Transverse colon (tissue), 4 donors: ENCODE measurements at regions not wholly inside any gene's neighbourhood (a gene's known extent, or its start where the extent isn't known, plus 50 kb on each side); places are given as distances from the start of the nearest gene placed in this dataset.

Source experiments
- DNase-seq: peaks from one replicate; pipeline ENCODE4 v3.0.0-alpha.2; 2019
- H3K27ac ChIP-seq, 4 donors: fragments of 200-600 bp; sonication (generic); 2 replicates each; pipeline ENCODE4 v1.5.1; 2016 to 2018; ENCODE audit warnings: inconsistent platforms in 4 of 4
- H3K27me3 ChIP-seq: fragments of 200-600 bp; sonication (generic); 2 replicates; pipeline ENCODE4 v1.5.1; 2017; ENCODE audit warnings: inconsistent platforms
- H3K36me3 ChIP-seq, 4 donors: fragments of 200-600 bp; sonication (generic); 2 replicates each; pipeline ENCODE4 v1.5.1; 2017 to 2019; ENCODE audit warnings: inconsistent platforms in 4 of 4
- H3K4me1 ChIP-seq, 4 donors: fragments of 200-600 bp; sonication (generic); 2 replicates each; pipeline ENCODE4 v1.5.1; 2017 to 2020; ENCODE audit warnings: inconsistent platforms in 4 of 4
- H3K4me3 ChIP-seq, 4 donors: fragments of 200-600 bp; sonication (generic); 1 replicate in 1 of 4; 2 replicates in 3 of 4; pipeline versions ENCODE4 v1.5.1 to v1.6.1; 2017 to 2019; ENCODE audit warnings: inconsistent platforms in 4 of 4
- H3K9me3 ChIP-seq, 2 donors: fragments of 200-600 bp; sonication (generic); 2 replicates each; pipeline ENCODE4 v1.5.1; 2017 to 2019; ENCODE audit warnings: inconsistent platforms in 2 of 2
- EP300 ChIP-seq: sonication (generic); formaldehyde crosslinking; IDR thresholded peaks from one replicate; pipeline ENCODE4 v1.6.1; 2017; ENCODE audit warnings: antibody characterized with exemption, low read depth
- POLR2A ChIP-seq: fragments of 450-650 bp; IDR thresholded peaks from one replicate; pipeline ENCODE4 v1.6.1; 2016; ENCODE audit warnings: antibody characterized with exemption, mild to moderate bottlenecking, moderate library complexity
- POLR2AphosphoS5 ChIP-seq, 3 donors: sonication (generic); formaldehyde crosslinking; IDR thresholded peaks; one replicate each; pipeline ENCODE4 v1.6.1; 2016; ENCODE audit warnings: antibody characterized with exemption in 3 of 3
- WGBS, 2 donors: methylation state at CpG; one replicate each; pipeline ENCODE4 v1.1.5; 2018; ENCODE audit warnings: low coverage in 1 of 2; 5-methylcytosine and 5-hydroxymethylcytosine counted together
- in situ Hi-C, 4 donors: fragments of 200-750 bp; cut with MboI; loops; one replicate each; pipeline versions ENCODE4 v1.15.0 to v1.15.1; 2017; ENCODE audit warnings: low sequenced_read_pairs in 3 of 4, low pct_ligation_motif_present in 1 of 4, low pct_unique_long_range_greater_than_20kb in 1 of 4
- intact Hi-C: fragments of 100-400 bp; cut with DNase I; formaldehyde crosslinking; loops from one replicate; pipeline ENCODE4 v1.15.1; 2023; ENCODE audit warnings: low total_unique reads
- TF ChIP-seq, protein P1 (sequence below), 5 experiments: fragments of 200-600 bp in 3 of 5; fragments of 450-650 bp in 2 of 5; sonication (generic) in 3 of 5; IDR thresholded peaks; 1 replicate in 2 of 5; 2 replicates in 3 of 5; pipeline ENCODE4 v1.5.1; 2016 to 2017; ENCODE audit warnings: antibody characterized with exemption in 5 of 5, inconsistent platforms in 3 of 5, mild to moderate bottlenecking in 2 of 5, moderate library complexity in 1 of 5

DNA sequence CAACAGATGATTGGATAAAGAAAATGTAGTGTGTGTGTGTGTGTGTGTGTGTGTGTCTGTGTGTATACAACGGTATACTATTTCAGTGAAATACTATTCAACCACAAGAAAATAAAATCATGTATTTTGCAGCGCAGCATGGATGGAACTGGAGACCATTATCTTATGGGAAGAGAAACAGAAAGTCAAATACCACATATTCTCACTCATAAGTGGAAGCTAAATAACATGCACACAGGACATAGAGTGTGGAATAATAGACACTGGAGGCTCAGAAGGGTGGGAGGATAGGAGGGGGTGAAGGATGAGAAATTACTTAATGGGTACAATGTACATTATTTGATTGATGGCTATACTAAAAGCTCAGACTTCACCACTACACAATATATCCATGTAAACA is 609.1 kb upstream of the SLC39A10 start:
- Histone ChIP-seq H3K4me3 (no peak overlapping the region), H3K36me3 (no peaks in the 10 kb centered on the region), H3K9me3 (no peaks in the 10 kb centered on the region), H3K27me3 (no peaks in the 10 kb centered on the region), H3K4me1 (no peaks in the 10 kb centered on the region), H3K27ac (no peak overlapping the region)
- in situ Hi-C loops (no loop called here), intact Hi-C loops (no loop called here)
- no peak for DNase-seq
- TF ChIP-seq, protein P1, sequence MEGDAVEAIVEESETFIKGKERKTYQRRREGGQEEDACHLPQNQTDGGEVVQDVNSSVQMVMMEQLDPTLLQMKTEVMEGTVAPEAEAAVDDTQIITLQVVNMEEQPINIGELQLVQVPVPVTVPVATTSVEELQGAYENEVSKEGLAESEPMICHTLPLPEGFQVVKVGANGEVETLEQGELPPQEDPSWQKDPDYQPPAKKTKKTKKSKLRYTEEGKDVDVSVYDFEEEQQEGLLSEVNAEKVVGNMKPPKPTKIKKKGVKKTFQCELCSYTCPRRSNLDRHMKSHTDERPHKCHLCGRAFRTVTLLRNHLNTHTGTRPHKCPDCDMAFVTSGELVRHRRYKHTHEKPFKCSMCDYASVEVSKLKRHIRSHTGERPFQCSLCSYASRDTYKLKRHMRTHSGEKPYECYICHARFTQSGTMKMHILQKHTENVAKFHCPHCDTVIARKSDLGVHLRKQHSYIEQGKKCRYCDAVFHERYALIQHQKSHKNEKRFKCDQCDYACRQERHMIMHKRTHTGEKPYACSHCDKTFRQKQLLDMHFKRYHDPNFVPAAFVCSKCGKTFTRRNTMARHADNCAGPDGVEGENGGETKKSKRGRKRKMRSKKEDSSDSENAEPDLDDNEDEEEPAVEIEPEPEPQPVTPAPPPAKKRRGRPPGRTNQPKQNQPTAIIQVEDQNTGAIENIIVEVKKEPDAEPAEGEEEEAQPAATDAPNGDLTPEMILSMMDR (IDR thresholded peaks at IDR 0.05), result no peak
- TF ChIP-seq EP300, result no peak
- no peak for TF ChIP-seq POLR2A
- no peak for TF ChIP-seq POLR2AphosphoS5 (IDR thresholded peaks at IDR 0.05)
- 25 to 76% methylated on average over 1 to 2 of the region's 2 CpGs for WGBS, 2 donors

DNA sequence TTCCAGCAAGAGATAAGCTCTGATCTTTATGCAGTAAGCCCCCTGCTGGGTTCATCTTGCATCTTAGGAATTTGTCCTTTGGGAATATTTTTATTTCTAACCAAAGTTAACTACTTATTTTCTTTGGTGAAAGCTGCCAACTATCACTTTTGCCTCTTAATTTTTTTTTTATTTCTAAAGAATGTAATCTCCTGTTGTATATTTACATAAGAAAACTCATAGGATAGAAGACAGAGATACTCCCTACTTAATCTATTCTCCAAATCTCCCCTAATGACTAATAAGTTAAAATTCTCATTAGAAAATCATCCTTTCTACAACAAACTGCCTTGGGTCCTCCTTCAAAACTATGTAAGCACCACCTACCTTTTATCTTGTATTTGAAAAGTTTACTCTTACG is 612.2 kb upstream of the SLC39A10 start:
- no peak for TF ChIP-seq EP300
- no peak for TF ChIP-seq POLR2AphosphoS5 (IDR thresholded peaks at IDR 0.05)
- no peak for TF ChIP-seq POLR2A
- TF ChIP-seq, protein P1 (IDR thresholded peaks at IDR 0.05), result no peak
- H3K9me3 ChIP-seq, result no peaks in the 10 kb centered on the region
- no peak for DNase-seq
- 100% methylated on average over 1 of the region's 1 CpG for WGBS, 2 donors
- H3K4me1 ChIP-seq, result no peaks in the 10 kb centered on the region
- H3K27ac ChIP-seq, result no peak overlapping the region
- in situ Hi-C loops, result no loop called here
- intact Hi-C loops, result no loop called here
- no peaks in the 10 kb centered on the region for H3K36me3 ChIP-seq
- no peaks in the 10 kb centered on the region for H3K27me3 ChIP-seq
- H3K4me3 ChIP-seq, result no peak overlapping the region

DNA sequence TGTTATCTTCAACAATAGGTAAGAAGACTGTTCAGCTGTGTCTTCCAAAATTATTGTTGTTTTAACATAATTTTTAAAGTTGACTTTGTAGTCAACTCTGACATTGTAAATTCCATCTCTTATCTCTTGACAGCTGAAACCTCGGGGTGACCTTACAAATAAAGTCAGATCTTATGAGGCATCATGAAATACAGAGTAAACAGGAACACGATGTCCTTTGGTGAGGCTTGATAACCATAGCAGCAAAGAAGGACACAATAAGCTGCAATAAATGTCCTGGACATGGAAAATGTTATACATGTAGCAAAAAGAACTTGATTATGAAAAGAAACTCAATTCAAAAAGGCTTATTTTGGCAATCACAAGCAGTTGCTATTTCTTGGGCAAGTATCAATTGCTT is 618.9 kb upstream of the SLC39A10 start:
- Histone ChIP-seq H3K27me3 (no peaks in the 10 kb centered on the region), H3K4me1 (no peaks in the 10 kb centered on the region), H3K27ac (no peak overlapping the region), H3K9me3 (no peaks in the 10 kb centered on the region), H3K4me3 (no peak overlapping the region), H3K36me3 (no peaks in the 10 kb centered on the region)
- no peak for DNase-seq
- TF ChIP-seq, protein P1 (IDR thresholded peaks at IDR 0.05), result no peak
- TF ChIP-seq EP300 (no peak), POLR2A (no peak), POLR2AphosphoS5 (IDR thresholded peaks at IDR 0.05) (no peak)
- WGBS, 2 donors, result 31 to 42% methylated on average over 2 of the region's 2 CpGs
- in situ Hi-C loops (no loop called here), intact Hi-C loops (no loop called here)

DNA sequence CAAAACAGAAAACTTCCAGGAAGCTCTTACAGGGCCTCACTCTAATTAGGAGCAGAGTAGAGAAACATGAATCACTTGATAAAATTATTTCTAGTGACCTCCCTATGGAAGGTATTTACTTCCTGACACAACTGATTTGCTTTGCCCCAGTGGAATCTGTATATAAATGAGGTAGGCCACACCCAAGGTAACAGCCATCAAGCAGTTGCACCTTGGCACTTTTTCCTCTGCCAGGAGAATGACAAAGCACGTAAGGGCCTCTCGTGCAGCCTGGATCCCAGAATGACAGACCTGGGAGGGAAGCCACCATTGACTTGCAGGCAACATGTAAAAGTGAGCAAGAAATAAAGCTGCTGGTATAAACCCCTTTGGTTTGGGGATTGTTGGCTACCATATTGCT is 620.0 kb upstream of the SLC39A10 start:
- intact Hi-C loops, result no loop called here
- WGBS, 2 donors, result 40 to 53% methylated on average over 1 to 2 of the region's 2 CpGs
- no peaks in the 10 kb centered on the region for H3K9me3 ChIP-seq
- H3K27me3 ChIP-seq, result no peaks in the 10 kb centered on the region
- peak; percentile 21 for DNase-seq
- H3K4me1 ChIP-seq, result no peaks in the 10 kb centered on the region
- no peak overlapping the region for H3K4me3 ChIP-seq
- H3K27ac ChIP-seq, result no peak overlapping the region
- no peak for TF ChIP-seq POLR2AphosphoS5 (IDR thresholded peaks at IDR 0.05)
- no peaks in the 10 kb centered on the region for H3K36me3 ChIP-seq
- in situ Hi-C loops, result no loop called here

DNA sequence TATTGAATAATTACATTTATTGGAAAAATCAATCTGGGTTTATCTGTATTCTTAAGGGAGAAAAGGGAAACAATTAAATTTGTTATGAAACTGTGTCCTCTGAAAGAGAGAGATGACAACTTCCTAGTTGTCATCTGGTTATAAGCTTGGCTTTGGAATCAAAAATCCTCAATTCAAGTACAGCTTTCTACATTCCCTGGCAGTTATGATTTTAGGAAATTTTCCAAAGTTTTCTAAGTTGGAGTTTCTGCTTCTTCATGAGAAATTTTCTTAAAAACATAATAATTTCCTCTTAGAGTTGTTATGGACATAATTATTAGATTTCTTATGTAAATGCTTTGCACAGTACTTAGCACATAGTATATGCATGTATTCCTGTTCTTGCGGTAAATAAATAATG is 625.6 kb upstream of the SLC39A10 start:
- no peaks in the 10 kb centered on the region for H3K4me1 ChIP-seq
- H3K4me3 ChIP-seq, result no peak overlapping the region
- H3K9me3 ChIP-seq, result no peaks in the 10 kb centered on the region
- H3K27ac ChIP-seq, result no peak overlapping the region
- intact Hi-C loops (no loop called here), in situ Hi-C loops (no loop called here)
- no peak for DNase-seq
- H3K27me3 ChIP-seq, result no peaks in the 10 kb centered on the region
- 95 to 100% methylated on average over 1 of the region's 1 CpG for WGBS, 2 donors
- H3K36me3 ChIP-seq, result no peaks in the 10 kb centered on the region
- no peak for TF ChIP-seq POLR2AphosphoS5 (IDR thresholded peaks at IDR 0.05)
- TF ChIP-seq EP300, result no peak
- TF ChIP-seq POLR2A, result no peak
- TF ChIP-seq, protein P1 (IDR thresholded peaks at IDR 0.05), result no peak
